Neural cell (in vitro differentiated cells): ENCODE measurements at regions not wholly inside any gene's neighbourhood (a gene's known extent, or its start where the extent isn't known, plus 50 kb on each side); places are given as distances from the start of the nearest gene placed in this dataset.

Experiments
- H2AFZ ChIP-seq: fragments of 200-600, 300-800 bp; sonication (generic), shearing (Covaris generic); 2 replicates; pipeline ENCODE4 v1.6.0; 2014; ENCODE audit warnings: low read depth, mild to moderate bottlenecking, antibody characterized with exemption, low read length, moderate library complexity
- H3F3A ChIP-seq: fragments of 200-600 bp; shearing (Covaris generic); 2 replicates; pipeline ENCODE4 v1.6.1; 2016; ENCODE audit warnings: mild to moderate bottlenecking, moderate library complexity, mixed read lengths, antibody characterized with exemption, low read length; ENCODE audit not compliant: insufficient read depth, poor library complexity, severe bottlenecking
- H3K27ac ChIP-seq: fragments of 200-600, 300-800 bp; sonication (generic), shearing (Covaris generic); 2 replicates; pipeline ENCODE4 v1.5.1; 2014; ENCODE audit warnings: mild to moderate bottlenecking, low read length, moderate library complexity
- H3K27me3 ChIP-seq: fragments of 300-800, 200-600 bp; sonication (generic), shearing (Covaris generic); 2 replicates; pipeline ENCODE4 v1.6.0; 2014; ENCODE audit warnings: mild to moderate bottlenecking, low read depth, low read length, moderate library complexity; ENCODE audit not compliant: insufficient read depth
- H3K36me3 ChIP-seq: fragments of 300-800, 200-600 bp; sonication (generic), shearing (Covaris generic); 2 replicates; pipeline ENCODE4 v1.5.1; 2014; ENCODE audit warnings: mild to moderate bottlenecking, antibody characterized with exemption, low read length, moderate library complexity; ENCODE audit not compliant: insufficient read depth
- H3K4me2 ChIP-seq: fragments of 300-800, 200-600 bp; sonication (generic), shearing (Covaris generic); 2 replicates; pipeline ENCODE4 v1.6.0; 2014; ENCODE audit warnings: mild to moderate bottlenecking, low read length
- H3K4me3 ChIP-seq: fragments of 300-800, 200-600 bp; sonication (generic), shearing (Covaris generic); 2 replicates; pipeline ENCODE4 v1.5.1; 2014; ENCODE audit warnings: mild to moderate bottlenecking, low read length, moderate library complexity
- H3K79me2 ChIP-seq: fragments of 200-600 bp; shearing (Covaris generic); replicated peaks from 2 replicates; pipeline ENCODE4 v1.6.0; 2014; ENCODE audit warnings: mild to moderate bottlenecking, low read length, moderate library complexity; ENCODE audit not compliant: insufficient read depth
- H3K9ac ChIP-seq: fragments of 300-800, 200-600 bp; sonication (generic), shearing (Covaris generic); 2 replicates; pipeline ENCODE4 v1.6.1; 2016; ENCODE audit warnings: mild to moderate bottlenecking, low read length, mixed read lengths
- H3K9me2 ChIP-seq: fragments of 200-600 bp; shearing (Covaris generic); 2 replicates; pipeline ENCODE4 v1.6.1; 2016; ENCODE audit warnings: mild to moderate bottlenecking, low read length, mixed read lengths; ENCODE audit not compliant: insufficient read depth
- H3K9me3 ChIP-seq: fragments of 200-600, 300-800 bp; sonication (generic), shearing (Covaris generic); 2 replicates; pipeline ENCODE4 v1.6.1; 2016; ENCODE audit warnings: mild to moderate bottlenecking, mixed run types, low read length, moderate library complexity, mixed read lengths
- H4K20me1 ChIP-seq: fragments of 200-600 bp; shearing (Covaris generic); 2 replicates; pipeline ENCODE4 v1.6.1; 2016; ENCODE audit warnings: mild to moderate bottlenecking, mixed run types; ENCODE audit not compliant: insufficient read depth
- EP300 ChIP-seq: fragments of 450-650 bp; conservative IDR thresholded peaks from 2 replicates; pipeline ENCODE4 v1.6.1; 2014; ENCODE audit warnings: antibody characterized with exemption, mild to moderate bottlenecking, moderate library complexity; ENCODE audit not compliant: poor library complexity, severe bottlenecking
- EZH2 ChIP-seq: fragments of 200-600, 300-800 bp; shearing (Covaris generic), sonication (generic); IDR thresholded peaks from 2 replicates; pipeline ENCODE4 v1.6.1; 2014; ENCODE audit warnings: antibody characterized with exemption, low read length, borderline replicate concordance, mild to moderate bottlenecking; ENCODE audit not compliant: insufficient read depth, poor library complexity, severe bottlenecking
- MXI1 ChIP-seq: fragments of 450-650 bp; conservative IDR thresholded peaks from 2 replicates; pipeline ENCODE4 v1.6.1; 2014; ENCODE audit warnings: antibody characterized with exemption, mild to moderate bottlenecking; ENCODE audit not compliant: poor library complexity, severe bottlenecking
- POLR2AphosphoS5 ChIP-seq: IDR thresholded peaks from 2 replicates; pipeline ENCODE4 v1.6.1; 2012
- RAD21 ChIP-seq: fragments of 450-650 bp; conservative IDR thresholded peaks from 2 replicates; pipeline ENCODE4 v1.6.1; 2014; ENCODE audit warnings: antibody characterized with exemption, mild to moderate bottlenecking, moderate library complexity
- SMC3 ChIP-seq: fragments of 450-650 bp; conservative IDR thresholded peaks from 2 replicates; pipeline ENCODE4 v1.6.1; 2014; ENCODE audit warnings: antibody characterized with exemption, mild to moderate bottlenecking, moderate library complexity; ENCODE audit not compliant: poor library complexity
- TAF1 ChIP-seq: IDR thresholded peaks from 2 replicates; pipeline ENCODE4 v1.6.1; 2012; ENCODE audit warnings: low read depth
- TF ChIP-seq, protein P1 (sequence below): IDR thresholded peaks from 2 replicates; pipeline ENCODE4 v1.6.1; 2012; ENCODE audit warnings: borderline replicate concordance
- TF ChIP-seq, protein P2 (sequence below): fragments of 450-650 bp; IDR thresholded peaks from 2 replicates; pipeline ENCODE4 v1.5.1; 2014; ENCODE audit warnings: antibody characterized with exemption, mild to moderate bottlenecking, moderate library complexity; ENCODE audit not compliant: poor library complexity, severe bottlenecking

DNA sequence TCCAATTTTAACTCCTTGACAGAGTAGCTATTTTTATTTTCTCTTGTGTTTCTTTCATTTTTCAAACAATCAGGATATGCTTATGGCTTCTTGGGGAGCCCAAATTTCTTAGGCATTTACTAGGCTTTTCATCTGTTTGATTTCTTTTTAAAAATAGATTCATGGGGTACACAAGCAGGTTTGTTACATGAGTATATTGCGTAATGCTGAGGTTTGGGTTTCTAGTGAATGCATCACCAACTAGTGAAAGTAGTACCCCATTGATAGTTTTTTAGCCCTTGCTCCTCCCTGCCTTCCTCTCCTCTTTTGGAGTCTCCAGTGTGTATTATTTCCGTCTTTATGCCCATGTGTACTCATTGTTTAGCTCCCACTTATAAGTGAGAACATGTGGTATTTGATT is 190.7 kb downstream of the CENPF start:
- Histone ChIP-seq H3K9ac (no peak overlapping the region), H2AFZ (no peak overlapping the region), H4K20me1 (no peaks in the 10 kb centered on the region), H3F3A (no peaks in the 10 kb centered on the region), H3K27ac (no peak overlapping the region), H3K27me3 (no peaks in the 10 kb centered on the region), H3K4me2 (no peak overlapping the region), H3K4me3 (no peak overlapping the region), H3K9me3 (no peaks in the 10 kb centered on the region), H3K9me2 (no peaks in the 10 kb centered on the region), H3K79me2 (no peaks in the 10 kb centered on the region), H3K36me3 (no peaks in the 10 kb centered on the region)
- TF ChIP-seq RAD21, result no peak
- TF ChIP-seq, protein P1, sequence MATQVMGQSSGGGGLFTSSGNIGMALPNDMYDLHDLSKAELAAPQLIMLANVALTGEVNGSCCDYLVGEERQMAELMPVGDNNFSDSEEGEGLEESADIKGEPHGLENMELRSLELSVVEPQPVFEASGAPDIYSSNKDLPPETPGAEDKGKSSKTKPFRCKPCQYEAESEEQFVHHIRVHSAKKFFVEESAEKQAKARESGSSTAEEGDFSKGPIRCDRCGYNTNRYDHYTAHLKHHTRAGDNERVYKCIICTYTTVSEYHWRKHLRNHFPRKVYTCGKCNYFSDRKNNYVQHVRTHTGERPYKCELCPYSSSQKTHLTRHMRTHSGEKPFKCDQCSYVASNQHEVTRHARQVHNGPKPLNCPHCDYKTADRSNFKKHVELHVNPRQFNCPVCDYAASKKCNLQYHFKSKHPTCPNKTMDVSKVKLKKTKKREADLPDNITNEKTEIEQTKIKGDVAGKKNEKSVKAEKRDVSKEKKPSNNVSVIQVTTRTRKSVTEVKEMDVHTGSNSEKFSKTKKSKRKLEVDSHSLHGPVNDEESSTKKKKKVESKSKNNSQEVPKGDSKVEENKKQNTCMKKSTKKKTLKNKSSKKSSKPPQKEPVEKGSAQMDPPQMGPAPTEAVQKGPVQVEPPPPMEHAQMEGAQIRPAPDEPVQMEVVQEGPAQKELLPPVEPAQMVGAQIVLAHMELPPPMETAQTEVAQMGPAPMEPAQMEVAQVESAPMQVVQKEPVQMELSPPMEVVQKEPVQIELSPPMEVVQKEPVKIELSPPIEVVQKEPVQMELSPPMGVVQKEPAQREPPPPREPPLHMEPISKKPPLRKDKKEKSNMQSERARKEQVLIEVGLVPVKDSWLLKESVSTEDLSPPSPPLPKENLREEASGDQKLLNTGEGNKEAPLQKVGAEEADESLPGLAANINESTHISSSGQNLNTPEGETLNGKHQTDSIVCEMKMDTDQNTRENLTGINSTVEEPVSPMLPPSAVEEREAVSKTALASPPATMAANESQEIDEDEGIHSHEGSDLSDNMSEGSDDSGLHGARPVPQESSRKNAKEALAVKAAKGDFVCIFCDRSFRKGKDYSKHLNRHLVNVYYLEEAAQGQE, result no peak
- TF ChIP-seq TAF1, result no peak
- no peak for TF ChIP-seq MXI1
- TF ChIP-seq EZH2, result no peak
- TF ChIP-seq, protein P2, sequence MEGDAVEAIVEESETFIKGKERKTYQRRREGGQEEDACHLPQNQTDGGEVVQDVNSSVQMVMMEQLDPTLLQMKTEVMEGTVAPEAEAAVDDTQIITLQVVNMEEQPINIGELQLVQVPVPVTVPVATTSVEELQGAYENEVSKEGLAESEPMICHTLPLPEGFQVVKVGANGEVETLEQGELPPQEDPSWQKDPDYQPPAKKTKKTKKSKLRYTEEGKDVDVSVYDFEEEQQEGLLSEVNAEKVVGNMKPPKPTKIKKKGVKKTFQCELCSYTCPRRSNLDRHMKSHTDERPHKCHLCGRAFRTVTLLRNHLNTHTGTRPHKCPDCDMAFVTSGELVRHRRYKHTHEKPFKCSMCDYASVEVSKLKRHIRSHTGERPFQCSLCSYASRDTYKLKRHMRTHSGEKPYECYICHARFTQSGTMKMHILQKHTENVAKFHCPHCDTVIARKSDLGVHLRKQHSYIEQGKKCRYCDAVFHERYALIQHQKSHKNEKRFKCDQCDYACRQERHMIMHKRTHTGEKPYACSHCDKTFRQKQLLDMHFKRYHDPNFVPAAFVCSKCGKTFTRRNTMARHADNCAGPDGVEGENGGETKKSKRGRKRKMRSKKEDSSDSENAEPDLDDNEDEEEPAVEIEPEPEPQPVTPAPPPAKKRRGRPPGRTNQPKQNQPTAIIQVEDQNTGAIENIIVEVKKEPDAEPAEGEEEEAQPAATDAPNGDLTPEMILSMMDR, result no peak
- no peak for TF ChIP-seq EP300
- no peak for TF ChIP-seq POLR2AphosphoS5
- TF ChIP-seq SMC3, result no peak

DNA sequence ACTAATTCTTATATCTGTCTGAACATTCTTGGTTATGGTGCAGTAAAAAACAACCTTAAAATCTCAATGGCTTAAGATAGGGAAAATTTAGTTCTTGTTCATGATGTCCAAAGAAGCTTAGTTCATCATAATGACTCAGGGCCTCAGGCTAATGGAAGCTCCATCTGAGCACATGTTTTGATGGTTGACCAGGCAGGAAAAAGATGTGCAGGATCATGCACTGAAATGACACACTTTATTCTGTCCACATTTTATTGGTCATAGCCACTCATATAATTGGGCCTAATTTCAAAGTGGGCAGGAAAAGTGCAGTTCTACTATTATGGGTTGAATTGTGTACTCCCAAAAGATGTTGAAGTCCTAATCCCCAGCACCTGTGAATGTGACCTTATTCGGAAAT is 198.2 kb downstream of the CENPF start:
- H3K9me2 ChIP-seq, result no peaks in the 10 kb centered on the region
- no peak overlapping the region for H2AFZ ChIP-seq
- H3K79me2 ChIP-seq, result no peaks in the 10 kb centered on the region
- H3K9me3 ChIP-seq, result peaks cover 4% of the 10 kb centered on the region
- no peaks in the 10 kb centered on the region for H3K36me3 ChIP-seq
- H3F3A ChIP-seq, result no peaks in the 10 kb centered on the region
- no peak overlapping the region for H3K4me2 ChIP-seq
- no peak overlapping the region for H3K4me3 ChIP-seq
- H3K27ac ChIP-seq, result no peak overlapping the region
- H4K20me1 ChIP-seq, result no peaks in the 10 kb centered on the region
- no peak overlapping the region for H3K9ac ChIP-seq
- H3K27me3 ChIP-seq, result no peaks in the 10 kb centered on the region
- TF ChIP-seq, protein P2, result no peak
- no peak for TF ChIP-seq EP300
- no peak for TF ChIP-seq MXI1
- TF ChIP-seq EZH2, result no peak
